ENCODE measurements at regions not wholly inside any gene's neighbourhood (a gene's known extent, or its start where the extent isn't known, plus 50 kb on each side); places are given as distances from the start of the nearest gene placed in this dataset.
"Not testable (repeated sequence)": the region's sequence is repeated elsewhere in the genome, so short reads cannot be mapped to it uniquely, and the experiment has no call there.

GRCh38 chr6:132190097-132190814 lies 211.0 kb downstream of the MOXD1 start:
- no peaks in the 10 kb centered on the region for H3K36me3 ChIP-seq (ENCODE audit: insufficient read depth, insufficient read length, low read length)
- TF ChIP-seq ZNF274 (IDR thresholded peaks at IDR 0.05; ENCODE audit: low read depth, low read length) (no peak), SUZ12 (IDR thresholded peaks at IDR 0.05; ENCODE audit: extremely low read depth, insufficient read depth, insufficient read length) (no peak), YY1 (IDR thresholded peaks at IDR 0.05; ENCODE audit: insufficient read depth, insufficient read length) (no peak)
- no peaks in the 10 kb centered on the region for H3K4me1 ChIP-seq (ENCODE audit: insufficient read depth, insufficient read length)
- no peaks in the 10 kb centered on the region for H3K9me3 ChIP-seq (ENCODE audit: insufficient read depth, low read length)
- no peak overlapping the region for H3K4me3 ChIP-seq (ENCODE audit: insufficient read length, low read depth)
- H3K27me3 ChIP-seq (ENCODE audit: insufficient read depth, insufficient read length) = no peaks in the 10 kb centered on the region
- DNase-seq (ENCODE audit: low read depth, low spot score) = no peak
- H3K9ac ChIP-seq (ENCODE audit: insufficient read length, low read depth) = no peak overlapping the region

DNA sequence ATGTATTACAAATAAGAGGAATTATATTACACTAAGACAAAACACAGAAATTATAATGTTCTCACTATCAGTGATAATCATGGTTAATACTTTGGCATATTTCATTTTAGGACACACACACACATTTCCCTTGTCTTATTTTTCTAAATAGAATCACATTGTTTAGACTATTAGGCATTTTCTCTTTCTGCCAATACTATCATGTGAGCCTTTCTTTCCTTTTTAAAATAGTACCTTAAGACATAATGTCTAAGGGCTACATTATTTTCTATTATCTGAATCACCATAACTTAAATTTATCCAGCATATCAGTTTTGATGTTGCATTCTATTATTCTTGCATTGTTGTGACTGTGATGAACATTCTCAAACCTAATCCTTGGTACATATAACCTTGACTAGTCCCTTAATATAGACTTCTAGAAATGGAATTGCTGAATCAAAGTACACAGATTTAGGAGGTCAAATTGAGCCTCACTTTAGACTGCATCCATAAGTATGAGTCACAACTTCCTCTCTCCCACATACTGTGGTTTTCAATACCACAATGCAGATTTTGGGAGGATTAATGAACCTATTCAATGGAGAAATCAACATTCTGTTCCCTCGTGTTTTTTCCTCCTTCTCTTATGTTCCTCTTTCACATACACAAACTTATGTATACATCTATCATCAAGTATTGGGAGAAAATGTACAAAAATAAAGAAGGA lies 212.6 kb downstream of the MOXD1 start:
- H3K4me1 ChIP-seq (ENCODE audit: insufficient read depth, insufficient read length) = no peaks in the 10 kb centered on the region
- no peak overlapping the region for H3K9ac ChIP-seq (ENCODE audit: insufficient read length, low read depth)
- no peaks in the 10 kb centered on the region for H3K9me3 ChIP-seq (ENCODE audit: insufficient read depth, low read length)
- H3K4me3 ChIP-seq (ENCODE audit: insufficient read length, low read depth) = no peak overlapping the region
- no peak for DNase-seq (ENCODE audit: low read depth, low spot score)
- no peaks in the 10 kb centered on the region for H3K27me3 ChIP-seq (ENCODE audit: insufficient read depth, insufficient read length)
- no peaks in the 10 kb centered on the region for H3K36me3 ChIP-seq (ENCODE audit: insufficient read depth, insufficient read length, low read length)
- TF ChIP-seq YY1 (IDR thresholded peaks at IDR 0.05; ENCODE audit: insufficient read depth, insufficient read length) = no peak
- TF ChIP-seq SUZ12 (IDR thresholded peaks at IDR 0.05; ENCODE audit: extremely low read depth, insufficient read depth, insufficient read length) = no peak
- TF ChIP-seq ZNF274 (IDR thresholded peaks at IDR 0.05; ENCODE audit: low read depth, low read length) = no peak

DNA sequence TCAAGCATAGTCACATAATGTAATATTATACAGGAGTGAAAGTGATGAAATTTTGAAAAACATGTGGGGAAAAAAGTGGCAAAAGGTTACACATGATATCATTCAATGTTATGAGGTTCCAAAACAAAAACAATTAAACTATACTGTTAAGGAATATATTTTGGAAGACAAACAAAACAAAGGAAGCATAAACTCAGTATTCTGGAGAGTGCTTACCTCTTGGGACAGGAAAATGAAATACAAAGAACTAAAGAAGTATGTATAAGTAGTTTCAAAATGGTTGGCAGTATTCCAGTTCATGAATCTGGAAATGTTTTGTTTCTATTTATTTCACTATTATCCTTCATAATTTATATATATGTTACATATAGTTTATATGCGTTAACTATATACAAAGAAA lies 213.5 kb downstream of the MOXD1 start:
- Histone ChIP-seq H3K27me3 (ENCODE audit: insufficient read depth, insufficient read length) (no peaks in the 10 kb centered on the region), H3K36me3 (ENCODE audit: insufficient read depth, insufficient read length, low read length) (no peaks in the 10 kb centered on the region), H3K4me3 (ENCODE audit: insufficient read length, low read depth) (no peak overlapping the region), H3K4me1 (ENCODE audit: insufficient read depth, insufficient read length) (no peaks in the 10 kb centered on the region), H3K9me3 (ENCODE audit: insufficient read depth, low read length) (no peaks in the 10 kb centered on the region), H3K9ac (ENCODE audit: insufficient read length, low read depth) (no peak overlapping the region)
- DNase-seq (ENCODE audit: low read depth, low spot score) = no peak
- TF ChIP-seq YY1 (IDR thresholded peaks at IDR 0.05; ENCODE audit: insufficient read depth, insufficient read length) (no peak), ZNF274 (IDR thresholded peaks at IDR 0.05; ENCODE audit: low read depth, low read length) (no peak), SUZ12 (IDR thresholded peaks at IDR 0.05; ENCODE audit: extremely low read depth, insufficient read depth, insufficient read length) (no peak)

DNA sequence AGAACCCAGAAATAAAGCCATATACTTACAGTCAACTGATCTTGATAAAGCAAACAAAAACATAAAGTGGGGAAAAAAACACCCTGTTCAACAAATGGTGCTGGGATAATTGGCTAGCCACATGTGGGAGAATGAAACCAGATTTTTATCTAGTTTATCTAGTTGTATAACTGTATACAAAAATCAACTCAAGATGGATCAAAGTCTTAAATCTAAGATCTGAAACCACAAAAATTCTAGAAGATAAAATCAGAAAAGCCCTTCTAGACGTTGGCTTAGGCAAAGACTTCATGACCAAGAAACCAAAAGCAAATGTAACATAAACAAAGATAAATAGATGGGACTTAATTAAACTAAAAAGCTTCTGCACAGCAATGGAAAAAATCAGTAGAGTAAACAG lies 216.3 kb downstream of the MOXD1 start:
- not testable (repeated sequence) for H3K4me1 ChIP-seq (ENCODE audit: insufficient read depth, insufficient read length); DNase-seq (ENCODE audit: low read depth, low spot score); H3K4me3 ChIP-seq (ENCODE audit: insufficient read length, low read depth); H3K9ac ChIP-seq (ENCODE audit: insufficient read length, low read depth); H3K27me3 ChIP-seq (ENCODE audit: insufficient read depth, insufficient read length); H3K9me3 ChIP-seq (ENCODE audit: insufficient read depth, low read length); H3K36me3 ChIP-seq (ENCODE audit: insufficient read depth, insufficient read length, low read length)

DNA sequence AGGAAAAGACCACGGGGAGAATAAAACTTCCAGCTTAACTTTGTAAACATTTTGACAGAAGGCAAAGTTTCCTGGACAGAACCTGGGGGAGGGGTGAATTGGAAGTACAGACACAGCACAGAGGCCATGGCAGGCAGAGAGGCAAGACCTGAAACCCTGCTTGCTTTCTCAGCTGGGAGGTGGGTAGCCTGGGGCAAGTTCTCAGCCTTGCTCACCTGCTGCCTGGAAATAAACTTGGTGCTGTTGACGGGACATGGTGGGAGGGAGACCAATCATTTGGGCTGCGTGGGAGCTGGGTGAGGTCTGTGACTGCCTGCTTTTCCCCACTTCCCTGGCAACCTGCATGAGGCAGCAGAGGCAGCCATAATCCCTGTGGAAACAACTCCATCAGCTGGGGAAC lies 221.3 kb downstream of the MOXD1 start:
- Histone ChIP-seq H3K36me3 (ENCODE audit: insufficient read depth, insufficient read length, low read length) (no peaks in the 10 kb centered on the region), H3K9me3 (ENCODE audit: insufficient read depth, low read length) (peaks cover 10% of the 10 kb centered on the region; the same call in 1 of the 2 replicates), H3K9ac (ENCODE audit: insufficient read length, low read depth) (no peak overlapping the region), H3K4me3 (ENCODE audit: insufficient read length, low read depth) (no peak overlapping the region), H3K27me3 (ENCODE audit: insufficient read depth, insufficient read length) (no peaks in the 10 kb centered on the region), H3K4me1 (ENCODE audit: insufficient read depth, insufficient read length) (no peaks in the 10 kb centered on the region)
- TF ChIP-seq SUZ12 (IDR thresholded peaks at IDR 0.05; ENCODE audit: extremely low read depth, insufficient read depth, insufficient read length) (no peak), ZNF274 (IDR thresholded peaks at IDR 0.05; ENCODE audit: low read depth, low read length) (no peak), YY1 (IDR thresholded peaks at IDR 0.05; ENCODE audit: insufficient read depth, insufficient read length) (peak; percentile 31)
- DNase-seq (ENCODE audit: low read depth, low spot score) = no peak

GRCh38 chr6:132174919-132175318 lies 223.7 kb upstream of the CCN2 start:
- DNase-seq (ENCODE audit: low read depth, low spot score) = no peak
- TF ChIP-seq YY1 (IDR thresholded peaks at IDR 0.05; ENCODE audit: insufficient read depth, insufficient read length) = no peak

GRCh38 chr6:132168961-132169360 lies 217.8 kb upstream of the CCN2 start:
- no peak overlapping the region for H3K9ac ChIP-seq (ENCODE audit: insufficient read length, low read depth)
- no peak for TF ChIP-seq ZNF274 (IDR thresholded peaks at IDR 0.05; ENCODE audit: low read depth, low read length)
- TF ChIP-seq YY1 (IDR thresholded peaks at IDR 0.05; ENCODE audit: insufficient read depth, insufficient read length) = no peak
- no peak for TF ChIP-seq SUZ12 (IDR thresholded peaks at IDR 0.05; ENCODE audit: extremely low read depth, insufficient read depth, insufficient read length)
- H3K4me1 ChIP-seq (ENCODE audit: insufficient read depth, insufficient read length) = no peaks in the 10 kb centered on the region
- DNase-seq (ENCODE audit: low read depth, low spot score) = no peak
- no peaks in the 10 kb centered on the region for H3K36me3 ChIP-seq (ENCODE audit: insufficient read depth, insufficient read length, low read length)
- H3K4me3 ChIP-seq (ENCODE audit: insufficient read length, low read depth) = no peak overlapping the region
- H3K9me3 ChIP-seq (ENCODE audit: insufficient read depth, low read length) = no peaks in the 10 kb centered on the region
- no peaks in the 10 kb centered on the region for H3K27me3 ChIP-seq (ENCODE audit: insufficient read depth, insufficient read length)

More at GRCh38 chr6:132174919-132175318, 223.7 kb upstream of the CCN2 start:
- Histone ChIP-seq H3K9ac (ENCODE audit: insufficient read length, low read depth) (no peak overlapping the region), H3K27me3 (ENCODE audit: insufficient read depth, insufficient read length) (no peaks in the 10 kb centered on the region), H3K36me3 (ENCODE audit: insufficient read depth, insufficient read length, low read length) (no peaks in the 10 kb centered on the region), H3K4me1 (ENCODE audit: insufficient read depth, insufficient read length) (no peaks in the 10 kb centered on the region), H3K4me3 (ENCODE audit: insufficient read length, low read depth) (no peak overlapping the region), H3K9me3 (ENCODE audit: insufficient read depth, low read length) (peaks cover 20% of the 10 kb centered on the region; the same call in 1 of the 2 replicates)
